H1 (cell line): ENCODE measurements at regions not wholly inside any gene's neighbourhood (a gene's known extent, or its start where the extent isn't known, plus 50 kb on each side); places are given as distances from the start of the nearest gene placed in this dataset.

ENCODE experiments used
- ATF2 ChIP-seq: IDR thresholded peaks from 2 replicates; pipeline ENCODE4 v1.6.1; 2012; ENCODE audit warnings: low read length, inconsistent platforms
- CEBPB ChIP-seq: IDR thresholded peaks from 2 replicates; pipeline ENCODE4 v1.6.1; 2012; ENCODE audit warnings: low read depth, low read length
- HDAC6 ChIP-seq: IDR thresholded peaks from one replicate; pipeline ENCODE4 v1.7.1; 2012; ENCODE audit warnings: low read depth, mild to moderate bottlenecking, inconsistent platforms, low read length, moderate library complexity
- KDM4A ChIP-seq: IDR thresholded peaks from one replicate; pipeline ENCODE4 v1.7.1; 2012; ENCODE audit warnings: low read depth, mild to moderate bottlenecking, moderate library complexity, low read length, inconsistent platforms; ENCODE audit not compliant: severe bottlenecking
- PHF8 ChIP-seq: fragments of 200-600 bp; sonication (generic); conservative IDR thresholded peaks from 2 replicates; pipeline ENCODE4 v1.7.1; 2012; ENCODE audit warnings: low read depth, mild to moderate bottlenecking, inconsistent platforms, low read length, moderate library complexity

DNA sequence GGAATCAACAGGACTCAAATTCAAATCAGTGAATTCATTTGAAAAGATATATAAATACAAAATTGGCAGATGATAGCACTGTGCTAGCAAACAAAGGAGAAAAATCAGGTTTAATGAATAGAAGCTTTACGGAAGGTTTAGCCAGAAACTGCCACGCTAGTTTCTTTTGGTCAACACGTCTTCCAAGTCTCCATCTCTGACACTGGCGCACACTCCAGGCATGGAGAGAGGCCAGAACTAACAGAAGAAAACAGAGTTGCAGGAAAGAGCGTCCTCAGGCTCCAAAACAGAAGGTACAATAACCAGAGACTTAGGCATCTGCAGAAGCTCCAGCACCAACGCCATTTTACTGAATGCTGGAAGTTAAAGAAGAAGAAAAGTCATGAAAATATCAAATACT is 497.3 kb upstream of the FRG1 start (continued):
- TF ChIP-seq ATF2 = no peak
- TF ChIP-seq HDAC6 = no peak
- TF ChIP-seq CEBPB = no peak
- no peak for TF ChIP-seq KDM4A
- TF ChIP-seq PHF8 = no peak
